ENCODE measurements at regions not wholly inside any gene's neighbourhood (a gene's known extent, or its start where the extent isn't known, plus 50 kb on each side); places are given as distances from the start of the nearest gene placed in this dataset.
"Not testable (repeated sequence)": the region's sequence is repeated elsewhere in the genome, so short reads cannot be mapped to it uniquely, and the experiment has no call there.

DNA sequence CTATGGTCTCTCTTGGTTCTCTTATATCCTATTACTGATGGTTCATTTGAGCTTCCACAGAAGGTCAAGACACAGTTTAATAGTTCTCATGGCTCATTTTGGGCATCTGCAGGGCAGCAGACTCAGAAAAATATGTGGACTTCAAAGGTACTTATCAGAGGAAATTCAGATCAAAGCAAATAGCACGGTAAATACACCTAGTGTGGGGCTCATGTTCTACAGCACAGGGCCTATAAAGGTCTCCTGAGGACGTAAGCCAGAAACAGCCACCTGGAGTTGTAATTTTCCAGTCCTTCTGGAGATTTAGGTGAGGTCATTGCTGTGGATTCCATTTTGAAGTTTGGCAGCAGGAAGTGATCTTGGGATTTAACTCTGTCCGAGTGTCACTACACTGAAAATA is 134.5 kb upstream of the SGO1 start:
- no peak for ATAC-seq

GRCh38 chr3:20319551-20319950 is 133.5 kb upstream of the SGO1 start:
- ATAC-seq = no peak

DNA sequence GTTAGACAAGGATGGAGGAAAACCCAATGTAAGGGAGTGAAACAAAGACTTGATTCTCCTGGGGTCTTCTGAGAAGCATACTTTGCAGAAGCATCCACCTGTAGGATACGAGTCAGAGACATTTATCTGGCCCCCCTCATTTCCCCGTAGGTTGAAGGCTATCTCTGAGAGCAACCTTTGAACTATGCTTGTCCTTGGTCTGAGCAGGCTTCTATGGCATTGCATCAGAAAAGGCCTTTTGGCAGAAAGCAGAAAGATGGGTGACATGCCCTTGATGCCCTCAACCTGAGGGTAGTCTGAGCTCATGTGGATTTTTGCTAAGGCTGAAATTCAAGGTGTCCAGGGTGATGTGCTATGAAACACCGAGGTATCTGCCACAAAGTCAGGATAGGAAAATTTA is 131.6 kb upstream of the SGO1 start:
- ATAC-seq = no peak

GRCh38 chr3:20316238-20316637 is 130.2 kb upstream of the SGO1 start:
- no peak for ATAC-seq

DNA sequence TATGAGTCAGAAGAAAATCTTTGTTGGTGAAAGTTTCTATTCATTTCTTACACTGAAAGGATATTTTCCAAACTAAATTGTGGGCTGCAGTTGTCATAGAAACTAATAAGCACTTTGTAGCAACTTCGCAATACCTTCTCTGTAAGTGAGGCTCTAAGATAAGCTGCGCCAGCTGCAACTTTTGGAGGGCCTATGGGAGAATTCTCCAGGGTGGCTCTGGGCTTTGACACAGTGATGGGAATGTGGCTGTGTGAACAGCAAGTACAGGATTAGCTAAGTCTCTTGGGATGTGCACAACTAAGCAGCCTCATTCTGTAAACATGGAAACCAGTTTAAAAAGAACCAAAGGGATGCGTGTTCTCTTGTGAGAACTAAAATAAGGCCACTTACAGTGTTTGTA is 124.6 kb upstream of the SGO1 start:
- ATAC-seq = no peak

- ATAC-seq = no peak
Measured at GRCh38 chr3:20307383-20307782, 121.4 kb upstream of the SGO1 start.

DNA sequence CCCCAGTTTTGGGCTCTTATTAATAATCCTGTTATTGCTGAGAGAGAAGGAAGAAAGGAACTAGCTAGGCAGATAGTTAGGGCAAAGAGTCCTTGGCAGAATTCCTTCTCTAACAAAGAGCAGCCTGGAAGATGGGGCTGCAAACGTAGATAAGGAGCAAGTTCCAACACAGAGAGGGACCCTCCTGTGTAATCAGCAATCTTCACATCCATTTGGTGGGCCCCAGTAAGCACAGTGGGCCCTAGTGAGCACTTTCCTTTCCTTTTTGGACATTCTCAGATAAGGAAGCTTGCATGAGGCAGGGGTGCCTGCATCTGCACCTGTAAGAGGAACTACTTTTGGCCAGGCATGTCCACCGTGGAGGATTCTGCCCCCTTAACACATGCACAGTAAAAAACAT is 119.6 kb upstream of the SGO1 start:
- no peak for ATAC-seq

GRCh38 chr3:20302766-20303165 is 116.8 kb upstream of the SGO1 start:
- no peak for ATAC-seq

DNA sequence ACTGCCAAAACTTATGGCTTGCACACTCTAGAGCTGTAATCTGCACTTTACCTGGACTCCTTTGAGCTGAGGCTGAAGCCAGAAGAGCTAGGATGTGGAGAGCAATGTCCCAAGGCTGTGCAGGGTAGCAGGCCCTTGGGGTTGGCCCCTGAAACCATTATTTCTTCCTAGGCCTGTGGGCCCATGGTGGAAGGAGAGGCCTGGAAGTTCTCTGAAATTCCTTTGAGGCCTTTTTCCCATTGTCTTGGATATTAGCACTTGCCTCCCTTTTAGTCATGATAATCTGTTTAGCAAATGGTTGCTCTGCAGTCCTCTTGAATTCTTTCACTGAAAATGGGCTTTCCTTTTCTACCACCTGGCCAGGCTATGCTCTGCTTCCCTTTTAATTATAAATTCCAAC is 102.0 kb upstream of the SGO1 start:
- no peak for ATAC-seq

DNA sequence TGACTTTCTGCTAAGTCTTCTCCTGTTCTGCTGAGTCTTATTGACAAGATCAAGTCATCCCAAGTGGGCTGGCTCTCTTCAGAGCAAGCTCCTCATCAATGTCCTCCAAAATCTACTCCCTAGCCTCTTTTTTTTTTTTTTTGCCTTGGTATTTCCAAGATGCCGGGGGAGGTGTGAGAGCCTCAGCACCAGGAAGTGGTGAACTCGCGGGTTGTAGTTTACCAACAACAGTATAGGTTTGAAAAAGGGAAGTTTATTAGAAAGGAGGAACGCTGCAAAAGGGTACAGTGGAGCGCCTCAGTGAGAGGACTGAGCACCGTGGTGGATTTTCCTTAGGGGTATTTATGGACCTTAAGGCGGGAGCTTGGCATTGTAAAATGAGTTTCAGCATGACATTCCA is 94.3 kb upstream of the SGO1 start:
- ATAC-seq = no peak

DNA sequence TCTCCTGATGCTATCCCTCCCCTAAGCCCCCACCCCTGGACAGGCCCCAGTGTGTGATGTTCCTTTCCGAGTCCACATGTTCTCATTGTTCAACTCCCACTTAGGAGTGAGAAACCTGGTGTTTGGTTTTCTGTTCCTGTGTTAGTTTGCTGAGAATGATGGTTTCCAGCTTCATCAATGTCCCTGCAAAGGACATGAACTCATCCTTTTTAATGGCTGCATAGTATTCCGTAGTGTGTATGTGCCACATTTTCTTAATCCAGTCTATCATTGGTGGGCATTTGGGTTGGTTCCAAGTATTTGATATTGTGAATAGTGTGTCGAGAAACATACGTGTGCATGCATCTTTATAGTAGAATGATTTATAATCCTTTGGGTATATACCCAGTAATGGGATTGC is 80.0 kb upstream of the SGO1 start:
- ATAC-seq = not testable (repeated sequence)

DNA sequence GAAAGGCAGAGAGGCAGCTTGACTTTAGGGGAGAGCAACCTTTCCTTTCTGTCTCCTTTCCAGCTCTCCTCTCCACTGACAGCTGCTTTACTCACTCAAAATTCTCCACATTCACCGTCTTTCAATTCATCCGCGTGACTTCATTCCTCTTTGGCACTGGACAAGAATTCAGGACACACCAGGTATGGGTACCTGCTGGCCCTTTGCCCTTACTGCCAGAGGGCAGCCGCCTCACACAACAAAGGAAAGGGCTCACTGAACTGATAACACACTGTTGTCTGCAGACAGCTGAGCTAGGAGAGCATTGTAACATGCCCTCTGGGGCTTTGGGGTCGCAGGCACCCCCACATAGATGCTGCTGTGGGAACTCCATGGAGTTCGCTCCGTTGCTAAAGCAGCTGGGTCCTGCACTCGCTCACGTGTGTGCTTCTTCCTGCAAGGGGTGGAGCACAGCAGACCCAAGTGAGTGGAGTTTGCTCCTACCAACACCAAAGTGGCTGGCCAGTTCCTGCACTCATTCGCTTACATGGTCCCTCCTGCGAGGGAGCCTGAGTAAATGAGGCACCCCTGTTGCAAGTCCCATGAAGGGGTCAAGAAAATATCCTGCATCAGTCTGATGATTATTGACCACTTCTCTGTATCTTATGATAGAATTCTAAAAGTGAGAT is 79.0 kb upstream of the SGO1 start:
- ATAC-seq = no peak

DNA sequence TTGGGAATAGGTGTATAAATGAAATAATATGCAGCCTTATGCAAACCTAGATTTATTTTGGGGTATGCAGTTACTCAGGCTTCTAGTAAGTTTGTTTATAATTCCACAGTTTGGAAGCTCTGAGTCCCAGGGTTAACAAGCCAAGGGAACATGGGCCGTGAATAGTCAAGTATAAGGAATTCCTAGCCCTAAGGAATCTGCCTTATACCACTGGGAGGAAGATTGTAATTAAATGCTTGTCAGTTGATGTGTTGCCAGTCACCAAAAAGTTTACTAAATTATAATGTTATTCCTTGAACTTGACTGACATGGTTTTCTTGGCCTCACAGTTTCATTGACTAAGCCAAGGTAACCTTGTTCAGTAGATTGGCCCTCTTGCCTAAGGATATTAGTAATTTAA is 72.4 kb upstream of the SGO1 start:
- no peak for ATAC-seq

GRCh38 chr3:20256144-20256543 is 70.1 kb upstream of the SGO1 start:
- no peak for ATAC-seq

DNA sequence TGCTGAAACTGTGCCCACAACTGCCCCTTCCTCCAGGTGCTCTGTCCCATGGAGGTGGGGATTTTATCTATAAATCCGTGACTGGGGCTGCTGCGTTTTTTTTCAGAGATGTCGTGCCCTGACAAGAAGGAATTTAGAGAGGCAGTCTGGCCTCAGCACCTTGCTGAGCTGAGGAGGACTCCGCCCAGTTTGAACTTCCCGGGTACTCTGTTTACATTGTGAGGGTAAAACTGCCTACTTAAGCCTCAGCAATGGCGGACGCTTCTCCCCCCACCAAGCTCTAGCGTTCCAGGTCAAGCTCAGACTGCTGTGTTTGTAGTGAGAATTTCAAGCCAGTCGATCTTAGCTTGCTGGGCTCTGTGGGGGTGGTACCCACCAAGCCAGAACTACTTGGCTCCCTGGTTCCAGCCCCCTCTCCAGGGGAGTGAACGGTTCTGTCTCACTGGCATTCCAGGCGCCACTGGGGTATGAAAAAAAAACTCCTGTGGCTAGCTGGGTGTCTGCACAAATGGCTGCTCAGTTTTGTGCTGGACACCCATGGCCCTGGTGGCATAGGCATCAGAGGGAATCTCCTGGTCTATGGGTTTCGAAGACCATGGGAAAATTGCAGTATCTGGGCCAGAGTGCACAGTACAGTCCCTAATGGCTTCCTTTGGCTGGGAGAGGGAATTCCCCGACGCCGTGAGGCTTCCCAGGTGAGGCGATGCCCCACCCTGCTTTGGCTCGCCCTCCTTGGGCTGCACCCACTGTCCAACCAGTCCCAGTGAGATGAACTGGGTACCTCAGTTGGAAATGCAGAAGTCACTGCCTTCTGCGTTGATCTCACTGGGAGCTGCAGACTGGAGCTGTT is 68.5 kb upstream of the SGO1 start:
- peak; percentile 55 for ATAC-seq

GRCh38 chr3:20250786-20251185 is 64.8 kb upstream of the SGO1 start:
- ATAC-seq = no peak

DNA sequence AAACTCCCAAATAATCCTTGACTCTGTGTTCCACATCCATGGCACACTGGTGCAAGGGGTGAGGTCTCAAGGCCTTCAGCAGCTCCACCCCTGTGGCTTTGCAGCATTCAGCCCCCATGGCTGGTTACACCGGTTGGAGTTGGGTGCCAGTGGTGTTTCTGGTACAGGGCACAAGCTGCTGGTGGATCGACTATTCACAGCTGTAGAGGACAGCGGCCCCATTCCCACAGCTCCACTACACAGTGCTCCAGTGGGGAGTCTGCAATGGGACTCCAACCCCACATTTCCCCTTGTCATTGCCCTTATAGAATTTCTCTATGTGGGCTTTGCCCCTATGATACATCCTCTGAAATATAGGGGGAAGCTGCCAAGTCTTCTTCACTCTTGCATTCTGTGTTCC is 64.3 kb upstream of the SGO1 start:
- no peak for ATAC-seq

DNA sequence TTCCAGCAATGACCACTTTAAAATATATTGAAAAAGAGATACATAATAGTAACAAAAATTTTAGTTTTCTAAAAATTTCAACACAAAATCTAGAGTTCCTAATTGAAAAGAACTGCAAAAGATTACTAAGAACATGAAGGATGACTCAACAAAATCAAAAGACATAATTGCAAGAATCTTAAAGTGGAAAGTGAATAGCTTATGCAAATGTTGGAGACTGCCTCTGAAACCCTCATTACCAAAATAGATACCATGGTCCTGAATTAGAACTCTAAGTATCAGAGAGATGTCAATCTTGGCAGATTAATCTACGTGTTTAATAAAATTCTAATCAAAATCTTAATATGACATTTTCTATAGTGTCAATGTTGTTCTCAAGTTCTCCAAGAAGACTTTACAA is 60.7 kb upstream of the SGO1 start:
- no peak for ATAC-seq

DNA sequence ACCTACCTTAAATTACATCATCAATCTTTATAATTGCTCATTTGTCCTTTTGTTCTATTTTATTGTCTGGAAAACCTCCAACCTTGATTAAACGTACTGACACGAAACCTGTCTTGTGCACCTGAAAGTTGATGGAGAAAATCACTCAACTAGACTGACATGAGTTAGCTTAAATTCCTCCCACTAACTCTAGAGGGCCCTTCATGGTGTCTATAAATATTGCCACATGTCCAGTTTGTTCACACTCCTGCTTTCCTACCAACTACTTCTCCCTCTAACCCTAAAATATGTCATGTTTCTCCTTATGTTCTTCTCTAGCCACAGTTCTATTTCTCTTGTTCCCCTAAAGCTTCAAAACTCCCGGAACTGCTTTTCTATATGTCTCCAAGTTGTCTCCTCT is 59.8 kb upstream of the SGO1 start:
- no peak for ATAC-seq

DNA sequence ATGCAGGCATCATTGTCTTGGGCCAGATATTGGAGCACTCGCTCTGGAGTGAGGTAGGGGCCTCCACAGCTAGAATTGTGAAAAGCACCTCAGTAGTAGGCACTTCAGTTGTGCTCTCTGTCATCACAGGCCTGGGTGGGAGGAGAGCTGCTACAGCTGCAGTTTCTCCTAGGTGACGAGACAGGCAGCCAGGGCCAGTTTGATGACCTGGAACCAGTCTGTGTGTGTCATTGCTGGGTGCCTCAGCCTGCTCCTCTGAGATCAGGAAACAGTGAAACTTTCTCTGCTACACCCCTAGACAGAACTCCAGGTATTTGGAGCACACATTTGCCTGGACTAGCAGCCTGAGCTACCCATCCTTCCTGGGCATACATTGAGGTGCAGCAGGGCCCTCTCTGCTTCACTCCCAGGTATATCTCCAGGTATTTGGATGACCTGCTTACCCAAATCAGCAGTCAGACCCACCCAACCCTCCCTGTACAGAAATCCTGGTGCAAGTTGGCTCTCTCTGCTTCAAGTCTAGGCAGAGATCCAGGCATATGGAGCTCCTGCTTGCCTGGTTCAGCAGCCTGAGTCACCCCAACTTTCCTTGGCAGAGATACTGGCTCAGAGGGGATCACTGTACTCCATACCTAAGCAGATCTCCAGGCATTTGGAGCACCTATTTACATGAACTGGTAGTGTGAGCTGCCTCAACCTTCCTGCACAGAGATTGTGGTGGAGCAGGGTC is 54.3 kb upstream of the SGO1 start:
- ATAC-seq = peak; percentile 97

GRCh38 chr3:20238199-20238598 is 52.2 kb upstream of the SGO1 start:
- not testable (repeated sequence) for ATAC-seq

DNA sequence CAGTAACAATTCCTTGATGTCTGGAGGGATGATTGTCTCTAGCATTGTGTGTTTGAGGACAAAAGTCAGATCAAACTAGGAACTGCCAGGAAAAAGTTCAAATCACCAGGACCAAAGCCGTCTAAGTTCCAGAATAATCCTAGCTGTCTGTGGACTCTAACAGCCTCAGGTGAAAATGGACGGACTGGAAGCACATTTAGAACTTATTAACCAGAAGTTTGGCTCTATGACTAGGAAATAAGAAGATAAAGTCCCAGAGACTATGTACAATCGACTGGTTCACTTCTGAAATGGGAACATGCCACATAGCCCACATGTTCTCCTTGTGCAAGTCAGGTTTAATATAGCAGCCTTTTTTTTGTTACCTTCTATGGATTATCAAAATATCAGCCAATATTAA is 50.6 kb upstream of the SGO1 start:
- ATAC-seq = no peak
